ACC112 (cell line): ENCODE measurements at regions not wholly inside any gene's neighbourhood (a gene's known extent, or its start where the extent isn't known, plus 50 kb on each side); places are given as distances from the start of the nearest gene placed in this dataset.
"Not testable (repeated sequence)": the region's sequence is repeated elsewhere in the genome, so short reads cannot be mapped to it uniquely, and the experiment has no call there.

Experiments used
- H2AFZ ChIP-seq: fragments of 200-600 bp; sonication (generic); one replicate; pipeline ENCODE4 v1.6.0; 2017; ENCODE audit warnings: antibody characterized with exemption, low read length; ENCODE audit not compliant: unreplicated experiment
- H3K27ac ChIP-seq: fragments of 200-600 bp; sonication (generic); 2 replicates; pipeline ENCODE4 v1.5.1; 2014; ENCODE audit warnings: low read depth, mild to moderate bottlenecking, antibody characterized with exemption, low read length, moderate library complexity
- H3K27me3 ChIP-seq: fragments of 200-600 bp; sonication (generic); 2 replicates; pipeline ENCODE4 v1.6.1; 2014; ENCODE audit warnings: mild to moderate bottlenecking, antibody characterized with exemption, low read length, moderate library complexity, mixed read lengths; ENCODE audit not compliant: insufficient read depth
- H3K36me3 ChIP-seq: fragments of 200-600 bp; sonication (generic); 2 replicates; pipeline ENCODE4 v1.6.1; 2016; ENCODE audit warnings: mild to moderate bottlenecking, antibody characterized with exemption, low read length, moderate library complexity, mixed read lengths; ENCODE audit not compliant: insufficient read depth
- H3K4me1 ChIP-seq: fragments of 200-600 bp; sonication (generic); one replicate; pipeline ENCODE4 v1.6.1; 2016; ENCODE audit warnings: low read length, mixed read lengths; ENCODE audit not compliant: insufficient read depth, unreplicated experiment, control insufficient read depth
- H3K4me3 ChIP-seq: fragments of 200-600 bp; sonication (generic); 2 replicates; pipeline ENCODE4 v1.5.1; 2014; ENCODE audit warnings: mild to moderate bottlenecking, low read depth, low read length
- H3K79me2 ChIP-seq: fragments of 200-600 bp; sonication (generic); one replicate; pipeline ENCODE4 v1.6.0; 2016; ENCODE audit warnings: low read length; ENCODE audit not compliant: control insufficient read depth, unreplicated experiment, insufficient read depth

GRCh38 chr9:135412315-135413085, 67.1 kb upstream of the PPP1R26 start:
- H3K4me3 ChIP-seq, H3K79me2 ChIP-seq: not testable (repeated sequence)

GRCh38 chr9:135413086-135413375, 66.6 kb upstream of the PPP1R26 start:
- Histone ChIP-seq H3K36me3 (no peaks in the 10 kb centered on the region), H3K79me2 (no peaks in the 10 kb centered on the region), H3K27me3 (peaks cover 24% of the 10 kb centered on the region), H3K27ac (no peak overlapping the region), H3K4me3 (no peak overlapping the region), H3K4me1 (no peaks in the 10 kb centered on the region), H2AFZ (no peak overlapping the region)

More at GRCh38 chr9:135412315-135413085, 67.1 kb upstream of the PPP1R26 start:
- H3K36me3 ChIP-seq, H2AFZ ChIP-seq, H3K27ac ChIP-seq, H3K4me1 ChIP-seq: not testable (repeated sequence)
- peaks cover 22% of the 10 kb centered on the region for H3K27me3 ChIP-seq

GRCh38 chr9:135413461-135413860, 66.1 kb upstream of the PPP1R26 start:
- H2AFZ ChIP-seq = no peak overlapping the region
- no peaks in the 10 kb centered on the region for H3K79me2 ChIP-seq
- H3K4me1 ChIP-seq = no peaks in the 10 kb centered on the region
- peaks cover 26% of the 10 kb centered on the region for H3K27me3 ChIP-seq
- H3K27ac ChIP-seq = no peak overlapping the region
- H3K36me3 ChIP-seq = no peaks in the 10 kb centered on the region
- no peak overlapping the region for H3K4me3 ChIP-seq

- H3K4me1 ChIP-seq = no peaks in the 10 kb centered on the region
- H3K4me3 ChIP-seq = no peak overlapping the region
- no peak overlapping the region for H2AFZ ChIP-seq
- no peak overlapping the region for H3K27ac ChIP-seq
- H3K79me2 ChIP-seq = no peaks in the 10 kb centered on the region
- H3K27me3 ChIP-seq = peaks cover 26% of the 10 kb centered on the region
- no peaks in the 10 kb centered on the region for H3K36me3 ChIP-seq
Observed at GRCh38 chr9:135414293-135414692, 65.3 kb upstream of the PPP1R26 start.

GRCh38 chr9:135415586-135415985, 64.0 kb upstream of the PPP1R26 start:
- Histone ChIP-seq H3K4me1 (no peaks in the 10 kb centered on the region), H3K4me3 (no peak overlapping the region), H3K27me3 (peaks cover 18% of the 10 kb centered on the region; the same call in 1 of the 2 replicates), H2AFZ (no peak overlapping the region), H3K79me2 (no peaks in the 10 kb centered on the region), H3K36me3 (no peaks in the 10 kb centered on the region), H3K27ac (no peak overlapping the region)

GRCh38 chr9:135416664-135417290, 62.8 kb upstream of the PPP1R26 start:
- Histone ChIP-seq H3K4me3 (no peak overlapping the region), H3K4me1 (no peaks in the 10 kb centered on the region), H3K27me3 (peaks cover 22% of the 10 kb centered on the region), H3K36me3 (no peaks in the 10 kb centered on the region), H2AFZ (no peak overlapping the region), H3K79me2 (no peaks in the 10 kb centered on the region), H3K27ac (no peak overlapping the region)

GRCh38 chr9:135418161-135418560, 61.4 kb upstream of the PPP1R26 start:
- H3K4me1 ChIP-seq = no peaks in the 10 kb centered on the region
- H3K27me3 ChIP-seq = peaks cover 34% of the 10 kb centered on the region

GRCh38 chr9:135419106-135419505, 60.5 kb upstream of the PPP1R26 start:
- no peak overlapping the region for H2AFZ ChIP-seq
- H3K27me3 ChIP-seq = peaks cover 39% of the 10 kb centered on the region
- no peaks in the 10 kb centered on the region for H3K79me2 ChIP-seq

More at GRCh38 chr9:135418161-135418560, 61.4 kb upstream of the PPP1R26 start:
- H3K36me3 ChIP-seq = no peaks in the 10 kb centered on the region
- no peaks in the 10 kb centered on the region for H3K79me2 ChIP-seq
- no peak overlapping the region for H3K27ac ChIP-seq
- no peak overlapping the region for H3K4me3 ChIP-seq
- H2AFZ ChIP-seq = no peak overlapping the region

GRCh38 chr9:135422341-135422944, 57.1 kb upstream of the PPP1R26 start:
- peaks cover 33% of the 10 kb centered on the region for H3K27me3 ChIP-seq
- H2AFZ ChIP-seq = no peak overlapping the region
- H3K4me3 ChIP-seq = no peak overlapping the region
- no peak overlapping the region for H3K27ac ChIP-seq
- H3K36me3 ChIP-seq = no peaks in the 10 kb centered on the region
- H3K4me1 ChIP-seq = no peaks in the 10 kb centered on the region
- H3K79me2 ChIP-seq = no peaks in the 10 kb centered on the region

More at GRCh38 chr9:135419106-135419505, 60.5 kb upstream of the PPP1R26 start:
- Histone ChIP-seq H3K27ac (no peak overlapping the region), H3K36me3 (no peaks in the 10 kb centered on the region), H3K4me3 (no peak overlapping the region), H3K4me1 (no peaks in the 10 kb centered on the region)

GRCh38 chr9:135423725-135424124, 55.9 kb upstream of the PPP1R26 start:
- H3K79me2 ChIP-seq = no peaks in the 10 kb centered on the region
- H3K27ac ChIP-seq = no peak overlapping the region
- no peaks in the 10 kb centered on the region for H3K36me3 ChIP-seq
- no peaks in the 10 kb centered on the region for H3K4me1 ChIP-seq
- no peak overlapping the region for H3K4me3 ChIP-seq
- H2AFZ ChIP-seq = no peak overlapping the region
- H3K27me3 ChIP-seq = peaks cover 25% of the 10 kb centered on the region
